ENCODE measurements at regions not wholly inside any gene's neighbourhood (a gene's known extent, or its start where the extent isn't known, plus 50 kb on each side); places are given as distances from the start of the nearest gene placed in this dataset.

DNA sequence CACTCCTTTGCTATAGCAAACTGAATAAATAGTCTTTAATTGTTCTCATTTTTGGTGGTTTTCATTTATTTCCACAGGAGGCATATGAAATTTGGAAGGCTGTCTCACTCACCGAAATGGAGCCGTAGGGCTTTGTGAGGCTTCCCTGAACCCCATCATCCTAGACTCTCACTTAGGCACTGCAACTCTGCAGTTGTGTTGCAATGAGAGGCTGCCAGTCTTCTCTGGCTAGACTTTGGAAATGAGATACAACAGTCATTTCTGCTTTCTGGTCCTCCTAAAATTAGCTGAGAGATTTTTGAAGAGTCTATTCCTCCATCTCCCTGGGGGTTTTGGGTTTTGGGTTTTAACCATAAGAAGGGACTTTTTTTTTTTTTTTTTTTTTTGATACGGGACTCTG, 146.5 kb downstream of the SH3BGRL start:
- Histone ChIP-seq H3K9me2 (ENCODE audit: insufficient read depth) (no peaks in the 10 kb centered on the region), H3K4me2 (ENCODE audit: low read length) (no peak overlapping the region), H4K20me1 (ENCODE audit: insufficient read depth) (no peaks in the 10 kb centered on the region), H3K79me2 (ENCODE audit: insufficient read depth, low read length) (no peaks in the 10 kb centered on the region), H3K4me3 (replicated peaks in 1 of 2; ENCODE audit: low read depth in 1 of 2, low read length in 2 of 2) (no peak overlapping the region), H3K9me3 (ENCODE audit: control insufficient read depth in 1 of 2, insufficient read depth in 1 of 2, low read depth in 1 of 2, low read length in 2 of 2) (no peaks in the 10 kb centered on the region), H3K36me3 (ENCODE audit: control insufficient read depth in 1 of 2, insufficient read depth in 2 of 2, low read length in 2 of 2) (no peaks in the 10 kb centered on the region), H2AFZ (ENCODE audit: low read depth, low read length, poor library complexity, severe bottlenecking) (no peak overlapping the region), H3K27ac (ENCODE audit: low read depth, low read length) (no peak overlapping the region), H3K27me3 (ENCODE audit: insufficient read depth, low read length) (no peaks in the 10 kb centered on the region), H3K9ac (ENCODE audit: low read length) (no peak overlapping the region), H3K4me1 (ENCODE audit: control insufficient read depth in 1 of 2, insufficient read depth in 2 of 2, low read length in 2 of 2) (no peaks in the 10 kb centered on the region)
- TF ChIP-seq, protein P1, sequence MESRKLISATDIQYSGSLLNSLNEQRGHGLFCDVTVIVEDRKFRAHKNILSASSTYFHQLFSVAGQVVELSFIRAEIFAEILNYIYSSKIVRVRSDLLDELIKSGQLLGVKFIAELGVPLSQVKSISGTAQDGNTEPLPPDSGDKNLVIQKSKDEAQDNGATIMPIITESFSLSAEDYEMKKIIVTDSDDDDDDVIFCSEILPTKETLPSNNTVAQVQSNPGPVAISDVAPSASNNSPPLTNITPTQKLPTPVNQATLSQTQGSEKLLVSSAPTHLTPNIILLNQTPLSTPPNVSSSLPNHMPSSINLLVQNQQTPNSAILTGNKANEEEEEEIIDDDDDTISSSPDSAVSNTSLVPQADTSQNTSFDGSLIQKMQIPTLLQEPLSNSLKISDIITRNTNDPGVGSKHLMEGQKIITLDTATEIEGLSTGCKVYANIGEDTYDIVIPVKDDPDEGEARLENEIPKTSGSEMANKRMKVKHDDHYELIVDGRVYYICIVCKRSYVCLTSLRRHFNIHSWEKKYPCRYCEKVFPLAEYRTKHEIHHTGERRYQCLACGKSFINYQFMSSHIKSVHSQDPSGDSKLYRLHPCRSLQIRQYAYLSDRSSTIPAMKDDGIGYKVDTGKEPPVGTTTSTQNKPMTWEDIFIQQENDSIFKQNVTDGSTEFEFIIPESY (IDR thresholded peaks at IDR 0.05; ENCODE audit: extremely low read depth, insufficient replicate concordance, low read length) = no peak
- TF ChIP-seq POLR2A (IDR thresholded peaks at IDR 0.05; ENCODE audit: borderline replicate concordance, extremely low read depth, insufficient read depth, insufficient read length) (no peak), FOSL1 (IDR thresholded peaks at IDR 0.05; ENCODE audit: low read depth) (no peak), ZNF274 (IDR thresholded peaks at IDR 0.05; ENCODE audit: low read depth, low read length) (no peak), EZH2phosphoT487 (IDR thresholded peaks at IDR 0.05; ENCODE audit: borderline replicate concordance) (no peak), RAD21 (IDR thresholded peaks at IDR 0.05; ENCODE audit: low read depth) (no peak), POLR2AphosphoS5 (IDR thresholded peaks at IDR 0.05; ENCODE audit: low read depth, low read length) (no peak), SRF (IDR thresholded peaks at IDR 0.05; ENCODE audit: low read depth) (no peak)
- TF ChIP-seq, protein P2, sequence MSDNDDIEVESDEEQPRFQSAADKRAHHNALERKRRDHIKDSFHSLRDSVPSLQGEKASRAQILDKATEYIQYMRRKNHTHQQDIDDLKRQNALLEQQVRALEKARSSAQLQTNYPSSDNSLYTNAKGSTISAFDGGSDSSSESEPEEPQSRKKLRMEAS (IDR thresholded peaks at IDR 0.05) = no peak
- TF ChIP-seq, protein P3, sequence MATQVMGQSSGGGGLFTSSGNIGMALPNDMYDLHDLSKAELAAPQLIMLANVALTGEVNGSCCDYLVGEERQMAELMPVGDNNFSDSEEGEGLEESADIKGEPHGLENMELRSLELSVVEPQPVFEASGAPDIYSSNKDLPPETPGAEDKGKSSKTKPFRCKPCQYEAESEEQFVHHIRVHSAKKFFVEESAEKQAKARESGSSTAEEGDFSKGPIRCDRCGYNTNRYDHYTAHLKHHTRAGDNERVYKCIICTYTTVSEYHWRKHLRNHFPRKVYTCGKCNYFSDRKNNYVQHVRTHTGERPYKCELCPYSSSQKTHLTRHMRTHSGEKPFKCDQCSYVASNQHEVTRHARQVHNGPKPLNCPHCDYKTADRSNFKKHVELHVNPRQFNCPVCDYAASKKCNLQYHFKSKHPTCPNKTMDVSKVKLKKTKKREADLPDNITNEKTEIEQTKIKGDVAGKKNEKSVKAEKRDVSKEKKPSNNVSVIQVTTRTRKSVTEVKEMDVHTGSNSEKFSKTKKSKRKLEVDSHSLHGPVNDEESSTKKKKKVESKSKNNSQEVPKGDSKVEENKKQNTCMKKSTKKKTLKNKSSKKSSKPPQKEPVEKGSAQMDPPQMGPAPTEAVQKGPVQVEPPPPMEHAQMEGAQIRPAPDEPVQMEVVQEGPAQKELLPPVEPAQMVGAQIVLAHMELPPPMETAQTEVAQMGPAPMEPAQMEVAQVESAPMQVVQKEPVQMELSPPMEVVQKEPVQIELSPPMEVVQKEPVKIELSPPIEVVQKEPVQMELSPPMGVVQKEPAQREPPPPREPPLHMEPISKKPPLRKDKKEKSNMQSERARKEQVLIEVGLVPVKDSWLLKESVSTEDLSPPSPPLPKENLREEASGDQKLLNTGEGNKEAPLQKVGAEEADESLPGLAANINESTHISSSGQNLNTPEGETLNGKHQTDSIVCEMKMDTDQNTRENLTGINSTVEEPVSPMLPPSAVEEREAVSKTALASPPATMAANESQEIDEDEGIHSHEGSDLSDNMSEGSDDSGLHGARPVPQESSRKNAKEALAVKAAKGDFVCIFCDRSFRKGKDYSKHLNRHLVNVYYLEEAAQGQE (IDR thresholded peaks at IDR 0.05; ENCODE audit: low read depth) = no peak
- DNase-seq (ENCODE audit: low read depth, low spot score) (no peak), ATAC-seq (no peak)
- intact Hi-C loops (cut with micrococcal nuclease) = no loop called here
- ChIA-PET CTCF (no interaction called here), RAD21 (ENCODE audit: low non-redundant PET in 1 of 2, low total read pairs in 2 of 2, uncharacterized antibody in 2 of 2, unreplicated experiment in 2 of 2) (no interaction called here), POLR2A (no interaction called here)
- no TSS peak for BruUV-seq (replicated peaks)

Measured in HCT116 (cell line).